ENCODE measurements at regions not wholly inside any gene's neighbourhood (a gene's known extent, or its start where the extent isn't known, plus 50 kb on each side); places are given as distances from the start of the nearest gene placed in this dataset.

DNA sequence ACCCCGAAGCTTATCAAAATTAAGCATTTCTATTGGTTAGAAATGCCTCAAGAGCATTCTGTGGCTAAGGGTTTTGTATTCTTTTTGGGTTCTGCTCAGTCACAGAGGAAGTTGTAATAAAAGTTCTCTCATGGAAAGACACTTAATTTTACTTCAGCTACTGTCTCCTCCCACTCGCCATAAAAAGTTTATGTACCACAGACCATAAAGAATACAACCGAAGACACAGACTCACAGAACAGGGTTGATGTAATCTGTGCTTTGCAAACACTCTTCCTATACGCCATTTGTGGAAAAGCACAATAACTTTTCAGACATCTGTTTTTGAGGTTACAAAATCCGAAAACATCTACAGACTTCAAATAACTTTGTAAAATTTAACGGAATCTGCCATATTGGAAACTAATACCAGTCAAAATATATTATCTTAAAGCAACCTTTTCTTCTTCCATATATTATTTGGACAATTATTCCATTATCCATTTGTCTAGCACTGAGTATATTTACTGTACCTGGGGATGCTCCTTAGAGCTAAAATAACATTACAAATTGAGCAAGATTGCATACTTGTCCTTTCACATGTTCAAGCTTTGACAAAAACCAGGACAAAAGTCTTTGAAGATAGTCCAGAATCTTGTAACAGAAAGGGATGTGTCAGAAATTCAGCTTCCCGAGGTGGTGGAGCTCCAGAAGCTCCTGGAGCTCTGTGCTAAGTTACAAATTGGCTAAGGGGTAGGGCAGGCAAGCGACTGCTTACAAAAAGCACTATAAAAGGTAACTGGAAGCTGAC lies 219.0 kb upstream of the MEOX2 start:
- DNase-seq = no peak

DNA sequence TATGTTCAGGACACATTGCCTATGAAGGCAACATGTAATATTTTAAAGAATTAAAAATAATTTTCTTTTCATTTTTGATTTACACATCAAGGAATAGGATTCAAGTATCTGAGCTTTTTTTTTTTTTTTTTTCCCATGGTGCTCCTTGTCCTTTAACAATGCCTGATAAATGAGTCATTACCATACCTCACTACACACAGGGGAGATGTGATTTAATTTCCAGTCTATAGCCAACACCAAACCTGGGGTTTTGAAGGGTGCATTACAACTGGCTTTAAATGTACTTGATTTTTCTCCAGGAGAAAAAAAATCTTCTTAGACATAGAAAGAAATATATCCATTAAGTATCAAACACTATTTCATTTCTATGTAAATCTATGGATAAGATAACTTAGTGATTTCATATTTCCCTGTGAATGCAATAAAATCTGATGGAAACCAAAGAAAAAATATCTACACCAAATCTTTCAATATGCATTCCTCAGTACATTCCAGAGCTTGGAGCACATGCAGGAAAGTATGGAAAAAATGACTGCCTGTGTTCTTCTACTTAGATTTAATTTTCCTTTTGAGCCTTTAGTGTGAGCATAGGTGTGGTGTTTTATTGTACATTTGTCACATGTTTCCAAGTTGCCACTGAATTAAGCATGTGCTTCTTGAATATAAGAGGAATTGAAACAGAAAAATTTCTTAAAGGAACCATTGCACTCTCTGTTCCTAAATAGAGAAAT lies 204.8 kb upstream of the MEOX2 start:
- DNase-seq = no peak

DNA sequence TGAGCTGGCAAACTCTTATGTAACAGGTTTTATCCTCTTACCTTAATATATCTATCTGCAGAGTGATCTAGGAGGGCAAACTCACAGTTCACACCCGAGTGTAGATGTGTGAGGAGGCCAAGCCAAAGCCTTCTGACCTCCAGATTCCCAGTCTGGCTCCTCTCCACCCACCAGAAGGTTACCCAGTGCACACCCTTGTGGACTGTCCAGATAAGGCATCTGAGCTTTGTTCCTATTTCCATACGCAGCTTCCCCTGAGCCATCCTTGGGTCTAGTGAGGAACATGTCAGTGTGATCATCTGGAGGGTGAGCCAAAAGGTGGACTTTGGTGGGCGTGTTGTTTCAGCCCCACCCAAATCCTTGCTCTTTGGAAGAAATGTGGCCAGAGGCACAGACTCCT lies 203.0 kb upstream of the MEOX2 start:
- DNase-seq = no peak

DNA sequence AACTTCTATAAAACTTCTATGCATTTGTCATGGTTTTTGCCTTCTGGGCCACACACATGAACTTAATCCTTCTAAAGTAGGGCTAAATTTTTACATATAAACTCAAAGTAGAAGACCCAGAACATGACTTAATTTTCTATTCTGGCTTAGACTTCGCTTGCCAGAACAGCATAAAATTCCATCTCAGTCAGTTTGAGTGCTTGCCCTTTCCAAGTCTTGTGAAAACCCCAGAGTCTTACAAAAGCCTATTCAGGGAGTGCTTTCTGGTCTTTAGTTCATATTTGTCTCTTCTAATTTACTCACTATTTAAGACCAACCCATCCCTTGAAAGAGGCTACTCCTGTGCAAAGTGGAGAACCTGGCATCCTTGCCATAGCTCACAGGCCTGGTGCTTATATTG lies 201.6 kb upstream of the MEOX2 start:
- DNase-seq = no peak

DNA sequence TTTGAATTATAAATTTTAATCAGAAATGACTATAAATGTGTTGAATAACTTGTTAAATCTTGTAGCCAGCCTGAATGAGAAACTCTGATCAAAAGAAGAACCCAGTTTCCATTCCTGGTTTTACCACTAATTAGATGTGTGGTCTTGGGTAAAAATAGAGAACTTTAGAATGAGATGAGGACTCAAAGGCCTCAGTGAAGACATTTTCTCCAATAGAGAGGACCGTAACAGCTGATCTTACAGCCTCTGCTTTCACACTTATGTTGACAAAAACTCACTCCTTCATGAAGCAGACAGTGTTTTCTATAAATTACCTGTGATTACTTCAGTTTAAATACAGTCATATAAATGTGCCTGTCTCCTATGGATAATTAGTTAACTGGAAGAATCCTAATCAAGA lies 200.1 kb upstream of the MEOX2 start:
- no peak for DNase-seq

DNA sequence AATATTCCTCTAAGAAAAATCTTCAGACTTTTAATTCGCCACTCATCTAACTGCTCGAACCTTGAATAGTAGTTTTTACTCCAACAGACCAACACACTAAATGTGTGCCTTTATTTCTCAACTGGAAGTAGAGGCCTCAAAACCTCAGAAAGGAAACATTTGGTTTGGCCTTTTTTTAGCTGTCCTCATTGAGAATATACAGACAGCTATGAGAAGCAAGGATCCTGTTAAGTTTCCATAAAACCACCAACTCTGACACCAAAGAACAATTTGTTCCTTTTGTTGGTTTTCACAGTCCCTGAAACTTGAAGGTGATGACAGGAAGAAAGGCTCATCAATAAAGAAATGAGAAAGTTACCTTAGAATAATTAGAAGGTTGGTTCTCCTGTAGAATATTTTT lies 199.2 kb upstream of the MEOX2 start:
- DNase-seq = no peak

GRCh38 chr7:15874774-15875173 lies 188.3 kb upstream of the MEOX2 start:
- DNase-seq = no peak

- DNase-seq = no peak
Measured at GRCh38 chr7:15870347-15870746, 183.9 kb upstream of the MEOX2 start.

- no peak for DNase-seq
Measured at GRCh38 chr7:15867441-15867840, 181.0 kb upstream of the MEOX2 start.

DNA sequence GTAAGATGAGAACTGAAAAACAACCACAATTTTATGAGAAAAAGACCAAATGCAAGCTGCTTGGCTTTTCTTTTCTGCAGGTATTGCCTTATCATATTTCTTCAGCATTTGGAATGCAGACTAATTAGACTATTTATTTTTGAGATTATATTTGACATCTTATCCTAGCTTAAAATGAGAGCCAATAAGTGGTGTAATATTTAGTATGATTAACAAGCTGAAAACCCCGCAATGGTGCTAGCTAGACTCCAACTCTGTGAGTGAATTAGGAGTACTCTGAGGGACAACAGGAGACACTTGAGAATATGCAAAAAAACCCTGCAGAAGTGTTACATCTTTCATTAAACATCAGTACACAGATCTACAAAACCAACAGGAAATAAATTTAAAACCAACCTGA lies 180.3 kb upstream of the MEOX2 start:
- DNase-seq = no peak

DNA sequence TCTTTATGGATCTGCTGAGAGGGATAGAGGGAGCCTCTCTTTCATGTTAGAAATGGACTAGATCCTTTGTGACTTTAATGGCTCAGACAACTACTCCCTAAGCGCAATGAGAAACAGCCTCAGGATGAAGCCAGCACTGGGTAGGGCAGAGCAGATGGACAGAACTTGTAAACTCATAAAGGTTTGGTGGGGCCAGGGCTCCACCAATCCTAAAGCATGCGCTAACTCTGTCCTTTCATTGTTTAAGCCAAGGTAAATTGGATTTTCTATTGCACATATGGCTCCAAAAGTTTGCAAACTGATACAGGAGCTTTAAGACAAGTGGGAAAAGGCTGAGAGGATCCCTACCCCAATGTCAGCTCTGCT lies 178.1 kb upstream of the MEOX2 start:
- DNase-seq = no peak

GRCh38 chr7:15863951-15864625 lies 177.6 kb upstream of the MEOX2 start:
- DNase-seq = no peak

- no peak for DNase-seq
Measured at GRCh38 chr7:15862781-15863165, 176.3 kb upstream of the MEOX2 start.

DNA sequence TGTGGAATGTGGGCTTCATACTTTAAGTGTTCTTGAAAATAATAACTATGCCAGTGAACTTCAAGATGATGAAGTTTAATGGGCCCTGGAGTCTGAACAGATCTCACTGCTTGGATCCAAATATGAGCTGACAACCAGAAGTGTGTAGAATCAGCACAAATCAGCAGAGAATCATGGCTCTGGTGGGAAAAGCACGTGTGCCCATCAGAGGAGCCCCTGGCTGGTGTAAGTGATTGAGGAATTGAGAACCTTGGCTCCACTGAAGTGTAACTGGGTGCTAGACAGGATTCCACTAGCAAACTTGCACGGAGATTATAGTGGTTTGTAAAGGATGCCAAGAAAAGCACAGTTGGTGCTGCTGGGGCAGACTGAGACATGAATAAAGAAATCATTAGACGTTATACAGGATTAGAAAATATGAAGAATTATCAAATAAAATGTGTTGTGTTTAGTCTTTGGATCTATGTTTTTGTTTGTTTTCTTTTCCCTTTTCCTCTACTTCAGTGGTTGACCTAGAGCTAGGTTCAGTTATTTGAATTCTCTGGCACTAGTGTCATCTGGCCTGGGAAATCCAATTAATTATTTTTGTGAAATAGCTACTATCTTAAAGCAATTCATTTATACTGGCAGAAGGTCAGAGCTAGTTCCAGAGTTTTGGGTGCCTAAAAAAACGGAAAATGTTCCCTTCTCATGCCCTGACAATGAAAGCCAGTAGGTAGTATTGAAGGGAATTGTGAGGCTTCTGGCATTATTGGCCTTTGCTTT lies 175.7 kb upstream of the MEOX2 start:
- no peak for DNase-seq

DNA sequence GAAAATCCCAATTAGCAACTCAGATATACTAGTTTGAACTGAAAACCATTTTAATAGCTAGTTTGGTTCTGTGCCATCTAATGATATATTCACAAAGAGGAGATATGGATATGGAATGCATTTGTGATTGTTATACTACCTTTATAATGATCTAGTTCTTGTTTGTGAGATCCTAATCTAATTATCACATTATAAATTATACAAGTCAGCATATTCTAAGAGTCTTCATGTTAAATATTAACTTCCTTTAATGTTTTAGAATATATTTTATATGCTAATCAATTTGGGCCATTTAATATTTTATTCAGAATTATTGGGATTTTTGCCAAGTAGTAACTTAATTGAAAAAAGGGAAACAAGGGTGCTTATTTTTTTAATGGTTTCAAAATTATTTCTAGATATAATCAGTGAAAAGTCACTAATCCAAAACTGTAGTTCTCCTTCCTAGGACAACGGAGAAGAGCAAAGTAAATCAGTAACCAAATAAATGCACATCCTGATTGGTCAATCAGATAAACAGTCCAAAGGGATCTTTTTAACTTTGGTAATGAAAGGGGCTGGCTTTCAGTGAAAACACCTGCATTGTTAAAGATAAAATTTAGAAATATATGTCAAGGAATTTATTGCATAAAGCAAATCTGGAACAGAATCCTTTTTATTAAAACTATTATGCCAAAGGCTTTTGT lies 173.9 kb upstream of the MEOX2 start:
- no peak for DNase-seq

GRCh38 chr7:15857026-15857425 lies 170.5 kb upstream of the MEOX2 start:
- no peak for DNase-seq

- no peak for DNase-seq
Measured at GRCh38 chr7:15856311-15856710, 169.8 kb upstream of the MEOX2 start.

- no peak for DNase-seq
Measured at GRCh38 chr7:15855525-15856109, 169.1 kb upstream of the MEOX2 start.

DNA sequence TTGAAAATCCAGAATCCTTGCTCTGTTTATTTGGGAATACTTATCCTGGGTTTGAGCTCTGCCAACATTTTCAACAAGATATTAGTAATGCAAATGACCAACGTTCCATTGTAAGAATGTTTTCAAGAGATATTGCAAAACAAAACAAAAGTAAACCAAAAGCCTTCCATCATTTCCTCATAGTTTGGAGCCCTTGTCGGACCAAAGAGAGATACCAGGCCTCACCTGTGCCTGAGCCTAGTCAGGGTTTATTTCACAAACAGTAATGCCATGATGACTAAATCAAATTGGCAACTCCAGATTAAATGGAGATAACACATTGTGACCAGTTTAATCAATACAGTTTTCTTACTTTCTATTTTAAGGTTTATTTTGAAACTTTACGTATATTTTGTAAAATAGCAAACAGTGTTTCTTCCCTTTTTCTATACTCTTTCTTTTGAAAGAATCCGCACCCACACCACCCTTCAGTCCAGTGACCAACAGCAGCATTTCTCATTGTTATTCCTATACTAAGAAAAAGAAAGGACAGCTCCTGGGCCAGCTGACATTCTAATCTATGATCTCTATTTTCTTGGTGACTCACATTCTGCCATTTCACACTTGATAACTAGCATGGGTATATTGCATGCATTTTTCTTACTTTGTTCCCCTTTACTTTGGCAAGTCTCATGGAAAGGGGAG lies 168.5 kb upstream of the MEOX2 start:
- no peak for DNase-seq

DNA sequence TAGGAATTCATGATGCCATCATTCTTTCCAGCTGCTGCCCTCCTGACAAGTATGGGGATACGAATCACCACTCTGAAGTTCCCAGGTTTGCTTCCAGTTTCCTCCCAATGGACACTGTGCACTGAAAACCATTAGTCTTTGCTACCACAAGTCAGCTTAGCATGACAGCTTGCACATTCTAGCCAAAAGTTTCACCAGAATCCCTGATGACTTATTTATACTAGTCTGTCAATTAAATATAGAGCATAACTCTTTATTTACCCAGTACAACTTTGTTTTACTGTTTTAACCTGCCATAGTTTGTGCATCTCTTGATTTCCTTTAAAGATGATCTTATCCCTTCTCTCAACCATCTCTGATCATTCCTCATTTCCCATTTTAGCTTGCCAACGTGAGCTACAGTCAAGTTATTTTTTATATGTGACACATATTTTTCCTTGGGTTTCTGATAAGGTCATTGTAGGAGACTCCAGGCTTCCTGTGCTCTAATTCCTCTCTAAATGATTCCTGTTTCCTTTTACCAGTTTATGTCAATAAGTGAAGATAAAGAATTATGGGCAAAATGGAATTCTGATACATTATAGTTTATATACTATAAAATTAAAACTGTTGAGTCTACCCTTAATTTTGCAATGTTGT lies 167.5 kb upstream of the MEOX2 start:
- DNase-seq = no peak

- DNase-seq = no peak
Measured at GRCh38 chr7:15851201-15851600, 164.7 kb upstream of the MEOX2 start.
